Glomerular visceral epithelial cell (primary cell): ENCODE measurements at regions not wholly inside any gene's neighbourhood (a gene's known extent, or its start where the extent isn't known, plus 50 kb on each side); places are given as distances from the start of the nearest gene placed in this dataset.
A peak's percentile ranks its signal among the peaks of the same experiment; 100 is the strongest.
"Not testable (repeated sequence)": the region's sequence is repeated elsewhere in the genome, so short reads cannot be mapped to it uniquely, and the experiment has no call there.

Source experiments
- DNase-seq: peaks from one replicate; pipeline ENCODE4 v3.0.0-alpha.2; 2016; ENCODE audit errors: extremely low spot score

- DNase-seq = no peak
Observed at GRCh38 chr12:71385155-71385554, 54.4 kb upstream of the LGR5 start.

GRCh38 chr12:71376711-71377355 is 62.8 kb upstream of the LGR5 start:
- DNase-seq = not testable (repeated sequence)

GRCh38 chr12:71371122-71371521 is 68.5 kb upstream of the LGR5 start:
- no peak for DNase-seq

GRCh38 chr12:71360013-71360412 is 79.6 kb upstream of the LGR5 start:
- DNase-seq = no peak

- no peak for DNase-seq
Observed at GRCh38 chr12:71356569-71356968, 83.0 kb upstream of the LGR5 start.

GRCh38 chr12:71354871-71355270 is 84.7 kb upstream of the LGR5 start:
- DNase-seq = no peak

- no peak for DNase-seq
Observed at GRCh38 chr12:71353607-71354006, 86.0 kb upstream of the LGR5 start.

- no peak for DNase-seq
Observed at GRCh38 chr12:71349950-71350349, 89.6 kb upstream of the LGR5 start.

- DNase-seq = no peak
Observed at GRCh38 chr12:71338933-71339332, 100.7 kb upstream of the LGR5 start.

- DNase-seq = no peak
Observed at GRCh38 chr12:71335963-71336257, 103.7 kb upstream of the LGR5 start.

GRCh38 chr12:71335151-71335962 is 104.2 kb upstream of the LGR5 start:
- no peak for DNase-seq

- no peak for DNase-seq
Observed at GRCh38 chr12:71333418-71333817, 106.2 kb upstream of the LGR5 start.

GRCh38 chr12:71329956-71330355 is 109.6 kb upstream of the LGR5 start:
- no peak for DNase-seq

GRCh38 chr12:71321531-71321930 is 118.1 kb upstream of the LGR5 start:
- no peak for DNase-seq

- DNase-seq = no peak
Observed at GRCh38 chr12:71321130-71321529, 118.5 kb upstream of the LGR5 start.

GRCh38 chr12:71315328-71315985 is 124.1 kb upstream of the LGR5 start:
- no peak for DNase-seq

GRCh38 chr12:71312768-71313403 is 126.7 kb upstream of the LGR5 start:
- DNase-seq = peak; percentile 1

- not testable (repeated sequence) for DNase-seq
Observed at GRCh38 chr12:71311611-71312010, 128.0 kb upstream of the LGR5 start.

- no peak for DNase-seq
Observed at GRCh38 chr12:71306808-71307207, 132.8 kb upstream of the LGR5 start.

- no peak for DNase-seq
Observed at GRCh38 chr12:71304306-71304705, 135.3 kb upstream of the LGR5 start.

- DNase-seq = no peak
Observed at GRCh38 chr12:71303199-71303598, 136.4 kb upstream of the LGR5 start.
